Ammon's horn (tissue), 1 donor: ENCODE measurements at regions not wholly inside any gene's neighbourhood (a gene's known extent, or its start where the extent isn't known, plus 50 kb on each side); places are given as distances from the start of the nearest gene placed in this dataset.

Experiments used
- DNase-seq: peaks from one replicate; pipeline ENCODE4 v3.0.0-alpha.2; 2016; ENCODE audit warnings: low spot score

GRCh38 chr18:75130591-75131328, 78.2 kb downstream of the PTGR3 start:
- DNase-seq: no peak

GRCh38 chr18:75129717-75130477, 79.0 kb downstream of the PTGR3 start:
- no peak for DNase-seq

DNA sequence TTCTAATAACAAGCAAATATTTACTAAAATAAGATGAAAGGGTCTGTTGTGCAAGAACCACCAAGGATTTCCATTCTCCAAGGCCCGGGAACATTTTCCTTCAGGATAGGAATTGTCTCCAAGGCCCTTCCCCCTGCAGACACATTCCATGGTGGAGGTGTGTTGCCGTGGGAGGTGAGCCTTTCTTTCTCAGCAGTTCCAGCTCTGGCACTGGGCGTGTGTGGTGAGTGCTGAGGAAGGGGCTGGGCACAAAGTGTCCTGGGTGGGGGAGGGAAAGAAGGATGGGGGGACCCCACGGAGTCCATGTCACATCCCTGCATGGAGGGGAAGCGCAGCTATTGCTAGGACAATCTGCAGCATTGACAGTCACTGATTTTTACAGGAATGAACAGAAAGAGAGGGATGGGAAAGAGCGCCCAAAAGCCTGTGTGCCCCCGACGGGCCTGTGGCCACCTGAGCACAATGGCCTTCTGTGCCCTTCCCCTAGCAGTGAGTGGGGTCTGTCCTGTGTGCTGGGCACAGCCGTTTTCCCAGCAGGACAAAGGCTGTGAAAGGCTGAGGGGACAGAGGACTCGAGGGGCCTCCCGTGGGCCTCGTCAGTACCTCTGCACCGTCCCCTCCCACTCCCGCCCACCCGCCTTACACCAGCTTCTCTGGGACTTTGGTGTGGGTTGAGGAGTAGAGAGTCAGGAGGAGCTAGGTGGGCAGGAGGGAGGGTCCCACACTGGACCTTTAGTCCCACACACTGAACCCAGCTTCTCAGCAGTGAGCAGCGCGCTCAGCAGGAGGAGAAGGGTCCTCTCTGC, 79.8 kb downstream of the PTGR3 start:
- DNase-seq: no peak

DNA sequence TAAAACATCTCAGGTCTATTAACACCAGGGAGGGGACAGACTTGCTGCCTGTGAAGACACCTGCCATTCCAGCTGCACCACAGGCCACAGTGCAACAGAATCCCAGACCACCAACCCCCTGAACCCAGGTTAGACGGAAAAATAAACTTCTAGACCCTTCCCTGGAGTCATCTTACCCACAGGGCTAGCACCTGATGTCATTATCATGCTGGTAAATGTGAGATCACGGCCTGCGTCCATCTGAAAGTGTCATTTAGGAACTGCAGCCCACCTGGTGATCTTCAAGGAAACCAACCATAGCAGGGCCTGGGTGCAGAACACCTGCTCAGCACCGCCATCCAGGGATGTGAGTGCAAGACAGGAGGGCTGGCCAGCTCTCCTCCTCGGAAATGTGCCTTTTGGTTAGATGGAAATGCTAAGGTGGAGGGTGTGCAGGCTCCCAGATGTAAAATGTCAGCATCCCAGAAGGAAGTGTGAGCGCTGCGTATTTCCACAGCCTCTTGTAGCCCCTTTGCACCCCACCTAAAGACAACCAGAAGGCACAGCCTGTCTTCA, 80.8 kb downstream of the PTGR3 start:
- no peak for DNase-seq

GRCh38 chr18:75127143-75128021, 81.6 kb downstream of the PTGR3 start:
- no peak for DNase-seq

- no peak for DNase-seq
Measured at GRCh38 chr18:75125382-75126331, 83.3 kb downstream of the PTGR3 start.

DNA sequence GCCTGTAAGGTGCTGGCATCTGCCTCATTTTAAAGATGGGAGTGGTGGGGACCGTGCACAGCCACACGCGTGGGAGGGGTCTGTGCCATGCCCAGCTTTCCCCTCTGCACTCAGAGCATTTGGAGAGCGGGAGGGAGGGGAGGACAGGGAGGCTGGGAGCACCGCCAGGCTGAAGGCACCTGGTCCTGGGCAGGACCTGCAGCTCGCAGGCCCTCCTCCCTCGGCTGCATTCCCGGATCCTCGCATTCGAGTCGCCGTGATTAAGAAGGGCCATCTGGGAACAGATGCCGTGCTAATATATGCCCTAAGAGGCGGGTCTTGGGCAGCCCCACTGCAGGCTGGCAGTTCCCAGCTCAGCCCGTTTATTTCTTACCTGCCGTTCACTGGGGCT, 84.0 kb downstream of the PTGR3 start:
- DNase-seq: no peak

DNA sequence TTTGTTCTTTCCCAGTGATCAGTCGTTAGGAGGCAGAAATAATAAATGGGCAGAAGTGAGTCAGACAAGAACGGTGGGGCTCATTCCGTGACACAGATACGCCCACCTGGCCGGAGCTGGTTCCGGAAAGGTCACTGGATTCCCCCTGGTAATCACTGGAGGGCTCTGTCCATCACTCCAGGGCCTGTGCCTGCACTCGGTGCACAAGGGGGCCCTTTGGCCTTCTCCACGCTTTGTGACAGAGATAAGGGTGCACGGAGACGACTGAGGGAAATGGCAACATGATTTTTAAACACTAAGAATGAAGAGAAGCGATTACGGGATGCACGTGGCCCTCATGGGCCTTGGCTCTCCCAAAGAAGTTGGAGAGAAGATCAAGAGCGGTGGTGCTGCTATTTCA, 84.4 kb downstream of the PTGR3 start:
- no peak for DNase-seq

DNA sequence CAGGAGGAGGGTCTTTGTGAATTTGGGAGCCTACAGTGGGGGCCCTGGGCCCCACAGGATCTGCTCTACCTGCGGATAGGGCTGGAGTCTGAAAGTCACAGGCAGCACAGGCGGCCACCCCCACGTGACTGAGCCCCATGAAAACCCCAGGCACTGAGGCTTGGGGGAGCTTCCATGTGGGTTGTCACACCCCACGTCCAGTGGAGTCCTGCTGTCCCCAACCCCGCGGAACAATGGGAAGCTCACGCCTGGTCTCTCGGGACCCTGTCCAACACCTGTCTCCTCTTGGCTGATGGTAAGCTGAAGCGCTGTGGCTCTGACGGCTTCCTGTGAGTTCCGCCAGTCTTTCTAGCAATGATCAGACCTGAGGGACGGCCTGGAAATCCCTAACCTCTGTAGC, 85.8 kb downstream of the PTGR3 start:
- DNase-seq: no peak

- DNase-seq: no peak
Measured at GRCh38 chr18:75122334-75122958, 86.5 kb downstream of the PTGR3 start.

DNA sequence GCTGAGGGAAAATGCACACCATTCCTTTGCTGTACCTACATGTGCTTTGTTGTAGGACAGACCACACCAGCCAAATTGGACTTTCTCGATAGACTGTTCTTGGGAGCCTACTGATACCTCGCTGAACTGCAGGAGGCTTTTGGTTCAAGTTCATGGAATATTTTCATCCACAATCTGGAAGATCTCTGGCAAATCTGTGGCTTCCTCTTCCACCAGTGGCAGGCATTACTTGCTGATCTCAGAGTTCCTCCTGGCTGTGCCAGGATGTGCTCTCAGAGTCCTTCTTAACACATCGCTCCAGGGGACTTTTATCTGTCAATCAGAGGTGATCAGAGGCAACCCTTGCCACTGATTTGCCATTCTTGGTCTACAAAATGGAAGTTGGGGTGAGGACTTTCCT, 87.7 kb downstream of the PTGR3 start:
- DNase-seq: no peak

- DNase-seq: no peak
Measured at GRCh38 chr18:75120521-75120920, 88.4 kb downstream of the PTGR3 start.

DNA sequence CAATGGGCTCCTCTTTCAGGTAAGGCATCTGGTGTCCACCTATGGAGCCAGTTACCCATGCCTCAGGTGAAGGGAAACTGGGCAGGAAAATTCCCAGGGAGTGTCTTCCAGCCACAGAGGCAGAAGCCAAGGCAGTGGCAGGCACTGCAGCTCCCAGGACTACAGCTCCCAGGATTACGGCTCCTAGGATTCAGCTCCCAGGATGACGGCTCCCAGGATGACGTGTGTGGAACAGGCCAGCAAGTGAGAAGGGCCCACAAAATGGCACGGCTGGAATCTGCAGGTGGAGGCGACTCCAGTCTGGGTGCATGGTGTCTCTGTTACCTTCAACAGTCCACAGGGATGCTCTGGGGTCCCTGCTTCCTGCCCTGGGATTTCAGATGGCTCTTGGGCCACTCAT, 92.1 kb downstream of the PTGR3 start:
- no peak for DNase-seq

DNA sequence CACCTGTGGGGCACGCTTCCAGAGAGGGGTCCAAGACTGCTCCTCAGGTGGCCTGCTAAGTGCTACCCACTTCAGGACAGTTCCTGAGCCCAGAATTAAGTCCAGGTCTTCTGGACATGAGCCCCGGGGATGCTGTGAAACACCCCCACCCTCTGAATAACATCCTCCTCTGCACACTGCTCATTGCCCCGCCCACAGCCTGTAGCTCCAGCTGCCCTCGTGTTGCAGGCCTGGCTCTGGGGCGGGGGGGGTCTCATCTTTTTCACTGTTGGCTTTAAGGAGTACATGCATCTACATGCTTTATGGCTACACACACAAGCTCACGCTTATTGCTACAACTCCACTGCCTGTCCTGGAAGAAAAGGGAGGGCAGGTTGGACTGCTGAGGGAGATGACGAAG, 92.8 kb downstream of the PTGR3 start:
- no peak for DNase-seq

DNA sequence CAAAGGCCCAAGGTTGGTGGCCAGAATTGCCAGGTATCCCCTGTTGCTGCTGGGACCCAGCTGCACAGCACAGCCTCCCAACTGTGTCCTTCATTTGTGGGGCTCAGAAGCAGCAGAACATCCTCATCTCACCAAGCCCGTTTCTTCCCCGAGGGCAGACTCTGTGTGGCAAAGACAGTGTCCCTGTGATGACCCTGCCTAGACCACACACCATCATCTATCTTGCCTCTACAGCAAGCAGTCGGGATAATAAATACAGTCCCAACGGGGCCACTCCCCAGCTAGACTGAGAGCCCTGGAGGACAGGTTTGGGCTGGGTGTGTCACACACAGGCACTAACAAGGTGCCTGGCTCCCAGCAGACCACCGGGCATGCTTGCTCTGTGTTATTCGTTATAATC, 93.4 kb downstream of the PTGR3 start:
- DNase-seq: no peak
